Loucy (cell line): ENCODE measurements at regions not wholly inside any gene's neighbourhood (a gene's known extent, or its start where the extent isn't known, plus 50 kb on each side); places are given as distances from the start of the nearest gene placed in this dataset.

Experiments used
- CTCF ChIP-seq: fragments of 200-600 bp; sonication (generic); conservative IDR thresholded peaks from 2 replicates; pipeline ENCODE4 v1.5.1; 2014; ENCODE audit warnings: mild to moderate bottlenecking, antibody characterized with exemption, low read length
- EZH2phosphoT487 ChIP-seq: fragments of 200-600 bp; IDR thresholded peaks from 2 replicates; pipeline ENCODE4 v1.6.1; 2018; ENCODE audit warnings: antibody characterized with exemption, mild to moderate bottlenecking, moderate library complexity, borderline replicate concordance

DNA sequence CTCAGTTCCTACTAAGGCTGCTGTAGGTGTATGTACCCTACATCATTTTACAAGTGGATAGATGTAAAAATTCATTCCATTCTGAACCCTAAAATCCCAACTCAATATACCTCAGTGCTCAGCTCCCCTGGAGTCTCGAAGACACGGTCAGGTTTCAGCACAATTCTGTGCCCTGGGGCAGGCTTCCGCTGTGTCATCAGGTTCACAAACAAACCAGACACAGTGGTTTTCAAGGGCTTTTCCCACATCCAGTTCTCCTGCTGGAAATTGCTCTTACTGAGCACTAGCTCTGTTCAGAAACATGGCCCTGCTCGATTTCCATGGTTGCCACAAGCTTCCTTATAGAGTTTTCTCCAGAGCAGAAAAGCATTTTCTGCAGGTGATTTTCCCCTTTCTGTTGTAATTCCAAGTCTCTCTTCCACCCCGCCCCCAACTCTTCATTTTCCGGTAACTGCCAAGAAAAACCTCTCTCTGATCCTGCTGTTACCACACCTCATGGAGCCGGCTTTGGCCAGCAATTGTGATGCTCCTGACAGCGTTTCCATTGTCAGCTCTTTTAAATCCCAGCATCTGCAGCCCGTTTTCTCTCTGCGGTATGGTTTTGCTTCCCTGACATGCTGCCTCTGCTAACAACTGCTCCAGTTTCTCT lies 483.0 kb upstream of the CCDC196 start:
- no peak for TF ChIP-seq CTCF
- TF ChIP-seq EZH2phosphoT487 = no peak
